GM21447 (cell line): ENCODE measurements at regions not wholly inside any gene's neighbourhood (a gene's known extent, or its start where the extent isn't known, plus 50 kb on each side); places are given as distances from the start of the nearest gene placed in this dataset.

Source experiments
- ATAC-seq: cut with Tn5 transposase; IDR thresholded peaks from one replicate; pipeline ENCODE4 v1.9.1; 2021; ENCODE audit not compliant: unreplicated experiment

- ATAC-seq: no peak
Observed at GRCh38 chr13:102993348-102993747, 72.9 kb downstream of the SLC10A2 start.

GRCh38 chr13:102984210-102984609 lies 82.0 kb downstream of the SLC10A2 start:
- no peak for ATAC-seq

GRCh38 chr13:102983496-102983895 lies 82.7 kb downstream of the SLC10A2 start:
- no peak for ATAC-seq

GRCh38 chr13:102980331-102980982 lies 85.8 kb downstream of the SLC10A2 start:
- ATAC-seq: no peak

GRCh38 chr13:102978168-102978567 lies 88.0 kb downstream of the SLC10A2 start:
- no peak for ATAC-seq

- no peak for ATAC-seq
Observed at GRCh38 chr13:102977471-102977870, 88.7 kb downstream of the SLC10A2 start.

- no peak for ATAC-seq
Observed at GRCh38 chr13:102974317-102975087, 91.7 kb downstream of the SLC10A2 start.

- no peak for ATAC-seq
Observed at GRCh38 chr13:102972191-102972590, 94.0 kb downstream of the SLC10A2 start.

GRCh38 chr13:102970542-102970941 lies 95.7 kb downstream of the SLC10A2 start:
- peak; percentile 97 for ATAC-seq

- ATAC-seq: peak; percentile 40
Observed at GRCh38 chr13:102968572-102969228, 97.5 kb downstream of the SLC10A2 start.

- ATAC-seq: no peak
Observed at GRCh38 chr13:102965802-102966201, 100.4 kb downstream of the SLC10A2 start.

GRCh38 chr13:102962430-102962829 lies 103.8 kb downstream of the SLC10A2 start:
- no peak for ATAC-seq

- ATAC-seq: no peak
Observed at GRCh38 chr13:102960959-102961358, 105.3 kb downstream of the SLC10A2 start.

- no peak for ATAC-seq
Observed at GRCh38 chr13:102956449-102956848, 109.8 kb downstream of the SLC10A2 start.

GRCh38 chr13:102954350-102954749 lies 108.5 kb downstream of the ERCC5 start:
- no peak for ATAC-seq

- ATAC-seq: no peak
Observed at GRCh38 chr13:102951808-102952207, 106.0 kb downstream of the ERCC5 start.

GRCh38 chr13:102947745-102948405 lies 102.0 kb downstream of the ERCC5 start:
- no peak for ATAC-seq

- ATAC-seq: no peak
Observed at GRCh38 chr13:102945886-102946285, 100.1 kb downstream of the ERCC5 start.

GRCh38 chr13:102945324-102945815 lies 99.5 kb downstream of the ERCC5 start:
- ATAC-seq: no peak

- ATAC-seq: no peak
Observed at GRCh38 chr13:102944821-102945220, 99.0 kb downstream of the ERCC5 start.

- ATAC-seq: no peak
Observed at GRCh38 chr13:102940770-102941169, 94.9 kb downstream of the ERCC5 start.
